ENCODE measurements at regions not wholly inside any gene's neighbourhood (a gene's known extent, or its start where the extent isn't known, plus 50 kb on each side); places are given as distances from the start of the nearest gene placed in this dataset.

DNA sequence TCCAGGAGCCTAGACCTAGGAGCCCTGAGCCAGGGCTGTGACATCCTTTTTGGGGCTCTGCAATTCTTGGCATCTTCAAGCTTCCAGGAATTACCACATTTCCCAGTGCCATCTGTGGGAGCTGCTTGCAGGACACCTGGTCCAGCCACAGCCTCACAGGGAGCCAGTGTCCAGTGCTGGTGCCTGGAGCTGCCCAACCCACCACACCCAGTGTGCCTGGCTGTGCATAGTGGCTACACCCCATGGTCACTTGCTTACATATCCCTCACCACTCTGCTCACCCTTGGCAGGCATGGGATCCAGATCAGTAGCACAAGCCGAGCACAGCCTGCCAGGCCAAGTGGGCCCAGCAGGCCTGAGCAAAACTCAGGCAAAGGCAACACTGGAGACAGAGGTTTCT lies 2151.4 kb upstream of the PCDH20 start:
- TF ChIP-seq SNAI2 (CRISPR knock-in tag; IDR thresholded peaks at IDR 0.05): no peak
- no peak for TF ChIP-seq RARB (CRISPR knock-in tag; IDR thresholded peaks at IDR 0.05)
- no peak for TF ChIP-seq ZNF565 (CRISPR knock-in tag; conservative IDR thresholded peaks at IDR 0.05; ENCODE audit: low read depth)
- TF ChIP-seq ZFP3 (CRISPR knock-in tag; IDR thresholded peaks at IDR 0.05): no peak
- no peak for TF ChIP-seq PPARA (CRISPR knock-in tag; IDR thresholded peaks at IDR 0.05; ENCODE audit: borderline replicate concordance)
- TF ChIP-seq POU6F1 (CRISPR knock-in tag; IDR thresholded peaks at IDR 0.05; ENCODE audit: borderline replicate concordance, low read depth): no peak
- TF ChIP-seq TCF4 (CRISPR knock-in tag; IDR thresholded peaks at IDR 0.05; ENCODE audit: borderline replicate concordance): no peak
- TF ChIP-seq, protein P1, sequence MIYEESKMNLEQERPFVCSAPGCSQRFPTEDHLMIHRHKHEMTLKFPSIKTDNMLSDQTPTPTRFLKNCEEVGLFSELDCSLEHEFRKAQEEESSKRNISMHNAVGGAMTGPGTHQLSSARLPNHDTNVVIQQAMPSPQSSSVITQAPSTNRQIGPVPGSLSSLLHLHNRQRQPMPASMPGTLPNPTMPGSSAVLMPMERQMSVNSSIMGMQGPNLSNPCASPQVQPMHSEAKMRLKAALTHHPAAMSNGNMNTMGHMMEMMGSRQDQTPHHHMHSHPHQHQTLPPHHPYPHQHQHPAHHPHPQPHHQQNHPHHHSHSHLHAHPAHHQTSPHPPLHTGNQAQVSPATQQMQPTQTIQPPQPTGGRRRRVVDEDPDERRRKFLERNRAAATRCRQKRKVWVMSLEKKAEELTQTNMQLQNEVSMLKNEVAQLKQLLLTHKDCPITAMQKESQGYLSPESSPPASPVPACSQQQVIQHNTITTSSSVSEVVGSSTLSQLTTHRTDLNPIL (CRISPR knock-in tag; IDR thresholded peaks at IDR 0.05; ENCODE audit: low read depth): no peak
- TF ChIP-seq BACH2 (CRISPR knock-in tag; IDR thresholded peaks at IDR 0.05; ENCODE audit: borderline replicate concordance): no peak
- TF ChIP-seq, protein P2, sequence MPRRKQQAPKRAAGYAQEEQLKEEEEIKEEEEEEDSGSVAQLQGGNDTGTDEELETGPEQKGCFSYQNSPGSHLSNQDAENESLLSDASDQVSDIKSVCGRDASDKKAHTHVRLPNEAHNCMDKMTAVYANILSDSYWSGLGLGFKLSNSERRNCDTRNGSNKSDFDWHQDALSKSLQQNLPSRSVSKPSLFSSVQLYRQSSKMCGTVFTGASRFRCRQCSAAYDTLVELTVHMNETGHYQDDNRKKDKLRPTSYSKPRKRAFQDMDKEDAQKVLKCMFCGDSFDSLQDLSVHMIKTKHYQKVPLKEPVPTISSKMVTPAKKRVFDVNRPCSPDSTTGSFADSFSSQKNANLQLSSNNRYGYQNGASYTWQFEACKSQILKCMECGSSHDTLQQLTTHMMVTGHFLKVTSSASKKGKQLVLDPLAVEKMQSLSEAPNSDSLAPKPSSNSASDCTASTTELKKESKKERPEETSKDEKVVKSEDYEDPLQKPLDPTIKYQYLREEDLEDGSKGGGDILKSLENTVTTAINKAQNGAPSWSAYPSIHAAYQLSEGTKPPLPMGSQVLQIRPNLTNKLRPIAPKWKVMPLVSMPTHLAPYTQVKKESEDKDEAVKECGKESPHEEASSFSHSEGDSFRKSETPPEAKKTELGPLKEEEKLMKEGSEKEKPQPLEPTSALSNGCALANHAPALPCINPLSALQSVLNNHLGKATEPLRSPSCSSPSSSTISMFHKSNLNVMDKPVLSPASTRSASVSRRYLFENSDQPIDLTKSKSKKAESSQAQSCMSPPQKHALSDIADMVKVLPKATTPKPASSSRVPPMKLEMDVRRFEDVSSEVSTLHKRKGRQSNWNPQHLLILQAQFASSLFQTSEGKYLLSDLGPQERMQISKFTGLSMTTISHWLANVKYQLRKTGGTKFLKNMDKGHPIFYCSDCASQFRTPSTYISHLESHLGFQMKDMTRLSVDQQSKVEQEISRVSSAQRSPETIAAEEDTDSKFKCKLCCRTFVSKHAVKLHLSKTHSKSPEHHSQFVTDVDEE (CRISPR knock-in tag; IDR thresholded peaks at IDR 0.05): no peak
- ATAC-seq: no peak

DNA sequence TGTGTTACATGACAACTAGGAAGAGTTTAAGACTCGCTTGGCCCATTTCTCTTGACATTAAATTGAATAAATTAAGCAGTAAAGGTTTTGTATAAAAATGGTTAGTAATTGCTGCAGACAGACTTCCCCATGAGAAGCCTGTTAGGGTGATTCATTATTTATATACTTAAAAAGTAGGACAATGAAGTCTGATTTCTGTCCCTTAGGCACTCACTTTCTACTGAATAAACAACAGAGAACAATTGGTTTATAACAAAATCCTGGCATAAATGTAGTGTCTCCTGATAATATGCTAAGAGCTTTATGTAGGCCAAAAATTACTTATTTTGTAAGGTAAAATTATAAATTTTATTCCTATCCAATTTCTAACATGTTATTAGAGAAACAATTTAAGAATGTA lies 2138.5 kb upstream of the PCDH20 start:
- ATAC-seq: no peak

DNA sequence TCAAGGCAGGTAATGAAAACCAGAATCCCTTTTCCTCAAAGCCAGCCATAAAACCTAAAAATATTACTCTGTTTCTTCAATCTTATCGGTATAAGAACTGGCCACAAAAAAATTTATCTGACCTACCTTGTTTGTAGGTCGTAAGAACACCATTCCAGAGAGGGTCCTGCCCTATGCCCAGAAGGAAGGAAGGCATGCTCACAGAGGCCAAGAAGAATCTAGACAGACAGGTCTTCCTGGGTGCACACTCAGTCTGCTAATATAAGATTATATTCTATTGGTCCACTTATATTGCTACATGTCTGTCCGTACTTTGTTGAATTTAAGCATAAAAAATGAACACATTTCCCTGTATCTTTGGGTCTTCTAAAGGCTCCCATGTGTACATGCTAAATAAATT lies 2136.1 kb upstream of the PCDH20 start:
- TF ChIP-seq OSR1 (CRISPR knock-in tag; IDR thresholded peaks at IDR 0.05) (no peak), ZFP3 (CRISPR knock-in tag; IDR thresholded peaks at IDR 0.05) (no peak), RARB (CRISPR knock-in tag; IDR thresholded peaks at IDR 0.05) (no peak), POU6F1 (CRISPR knock-in tag; IDR thresholded peaks at IDR 0.05; ENCODE audit: borderline replicate concordance, low read depth) (no peak), ARNTL (CRISPR knock-in tag; IDR thresholded peaks at IDR 0.05; ENCODE audit: borderline replicate concordance, low read depth) (no peak), BACH2 (CRISPR knock-in tag; IDR thresholded peaks at IDR 0.05; ENCODE audit: borderline replicate concordance) (no peak)
- TF ChIP-seq, protein P1 (CRISPR knock-in tag; IDR thresholded peaks at IDR 0.05; ENCODE audit: low read depth): no peak
- ATAC-seq: no peak

More for the DNA sequence above, 2138.5 kb upstream of the PCDH20 start:
- TF ChIP-seq ISL1 (CRISPR knock-in tag; IDR thresholded peaks at IDR 0.05) (no peak), RARB (CRISPR knock-in tag; IDR thresholded peaks at IDR 0.05) (no peak), PPARA (CRISPR knock-in tag; IDR thresholded peaks at IDR 0.05; ENCODE audit: borderline replicate concordance) (no peak), ZNF8 (CRISPR knock-in tag; IDR thresholded peaks at IDR 0.05) (no peak), BACH2 (CRISPR knock-in tag; IDR thresholded peaks at IDR 0.05; ENCODE audit: borderline replicate concordance) (no peak), ZFP3 (CRISPR knock-in tag; IDR thresholded peaks at IDR 0.05) (no peak), SNAI2 (CRISPR knock-in tag; IDR thresholded peaks at IDR 0.05) (no peak), ARNTL (CRISPR knock-in tag; IDR thresholded peaks at IDR 0.05; ENCODE audit: borderline replicate concordance, low read depth) (no peak)
- TF ChIP-seq, protein P2 (CRISPR knock-in tag; IDR thresholded peaks at IDR 0.05): no peak
